Ovary (tissue), 7 donors: ENCODE measurements at regions not wholly inside any gene's neighbourhood (a gene's known extent, or its start where the extent isn't known, plus 50 kb on each side); places are given as distances from the start of the nearest gene placed in this dataset.

Experiments
- DNase-seq, 5 donors: peaks; one replicate each; pipeline ENCODE4 v3.0.0-alpha.2; 2019 to 2020
- H3K27ac ChIP-seq, 2 donors: fragments of 200-600 bp; one replicate each; pipeline versions ENCODE4 v1.5.1 to v1.8.0; 2019 to 2022
- H3K27me3 ChIP-seq: fragments of 200-600 bp; one replicate; pipeline ENCODE4 v1.8.0; 2022
- H3K36me3 ChIP-seq: fragments of 200-600 bp; sonication (generic); one replicate; pipeline ENCODE4 v1.5.1; 2019
- H3K4me1 ChIP-seq: one replicate; pipeline ENCODE4 v1.8.1; 2013; ENCODE audit warnings: mild to moderate bottlenecking, moderate library complexity; ENCODE audit not compliant: insufficient read depth
- H3K4me3 ChIP-seq: fragments of 200-600 bp; sonication (generic); one replicate; pipeline ENCODE4 v1.5.1; 2017
- H3K9me3 ChIP-seq, 2 donors: fragments of 200-600 bp in 1 of 2; sonication (generic) in 1 of 2; one replicate each; pipeline versions ENCODE4 v1.5.1 to v1.8.1; 2013 to 2019; ENCODE audit warnings: mild to moderate bottlenecking in 1 of 2, moderate library complexity in 1 of 2
- CTCF ChIP-seq, 3 donors: fragments of 450-650 bp in 2 of 3; fragments of 200-600 bp in 1 of 3; IDR thresholded peaks; one replicate each; pipeline versions ENCODE4 v1.5.1 to v1.8.0; 2016 to 2022; ENCODE audit warnings: antibody characterized with exemption in 3 of 3, mild to moderate bottlenecking in 1 of 3
- EP300 ChIP-seq: sonication (generic); formaldehyde crosslinking; IDR thresholded peaks from one replicate; pipeline ENCODE4 v1.6.1; 2017; ENCODE audit warnings: antibody characterized with exemption
- POLR2A ChIP-seq: fragments of 450-650 bp; IDR thresholded peaks from one replicate; pipeline ENCODE4 v1.6.1; 2017; ENCODE audit warnings: antibody characterized with exemption, mild to moderate bottlenecking, moderate library complexity
- WGBS, 3 donors: extraction: QIAGEN DNeasy Blood & Tissue Kit in 1 of 3; methylation state at CpG; one replicate each; pipeline versions ENCODE4 v1.1.5 to v1.1.7; 2013 to 2017; 5-methylcytosine and 5-hydroxymethylcytosine counted together
- intact Hi-C, 4 donors: fragments of 100-400 bp; cut with DNase I; formaldehyde crosslinking; loops; one replicate each; pipeline versions ENCODE4 v1.11.0 to v1.15.1; 2022 to 2023
- donor health status: DM: no; HTN: no; CAD: no; lungs with moderate emphysema.
- donor health status: DM: no; HTN: no; CAD: no.
- donor health status: Bipolar disorder and iron deficiency.
- donor health status: DM: no; HTN: no; CAD: no.
- donor health status: DM: yes; HTN: yes; CAD: no.

GRCh38 chr10:33478675-33479125, 144.2 kb upstream of the NRP1 start:
- H3K36me3 ChIP-seq: no peaks in the 10 kb centered on the region
- 85 to 90% (median 89%) methylated on average over 5 of the region's 5 CpGs for WGBS, 3 donors
- H3K27ac ChIP-seq: no peak overlapping the region
- DNase-seq: no peak
- no peaks in the 10 kb centered on the region for H3K4me1 ChIP-seq
- TF ChIP-seq CTCF (IDR thresholded peaks at IDR 0.05) (no peak), EP300 (no peak), POLR2A (no peak)
- H3K4me3 ChIP-seq: no peak overlapping the region
- intact Hi-C loops: no loop called here
- H3K27me3 ChIP-seq: no peaks in the 10 kb centered on the region
- H3K9me3 ChIP-seq: no peaks in the 10 kb centered on the region

- H3K4me3 ChIP-seq: no peak overlapping the region
- H3K27ac ChIP-seq: no peak overlapping the region
- no peak for TF ChIP-seq CTCF (IDR thresholded peaks at IDR 0.05)
- TF ChIP-seq EP300: no peak
- TF ChIP-seq POLR2A: no peak
- no peaks in the 10 kb centered on the region for H3K27me3 ChIP-seq
- intact Hi-C loops: no loop called here
- no peaks in the 10 kb centered on the region for H3K36me3 ChIP-seq
- no peak for DNase-seq
- 40 to 51% (median 47%) methylated on average over 5 of the region's 5 CpGs for WGBS, 3 donors
- no peaks in the 10 kb centered on the region for H3K4me1 ChIP-seq
- no peaks in the 10 kb centered on the region for H3K9me3 ChIP-seq
Measured at GRCh38 chr10:33478089-33478674, 143.7 kb upstream of the NRP1 start.

GRCh38 chr10:33477291-33478088, 143.0 kb upstream of the NRP1 start:
- no peaks in the 10 kb centered on the region for H3K36me3 ChIP-seq
- no peaks in the 10 kb centered on the region for H3K27me3 ChIP-seq
- WGBS, 3 donors: 60 to 67% (median 65%) methylated on average over 7 of the region's 7 CpGs
- H3K27ac ChIP-seq: no peak overlapping the region
- TF ChIP-seq EP300 (no peak), POLR2A (no peak), CTCF (IDR thresholded peaks at IDR 0.05) (no peak)
- intact Hi-C loops: no loop called here
- no peak for DNase-seq
- no peak overlapping the region for H3K4me3 ChIP-seq
- H3K9me3 ChIP-seq: no peaks in the 10 kb centered on the region
- H3K4me1 ChIP-seq: no peaks in the 10 kb centered on the region

- no peak for DNase-seq
- Histone ChIP-seq H3K27me3 (no peaks in the 10 kb centered on the region), H3K9me3 (no peaks in the 10 kb centered on the region), H3K36me3 (no peaks in the 10 kb centered on the region), H3K27ac (no peak overlapping the region), H3K4me1 (no peaks in the 10 kb centered on the region), H3K4me3 (no peak overlapping the region)
- TF ChIP-seq EP300 (no peak), POLR2A (no peak), CTCF (IDR thresholded peaks at IDR 0.05) (no peak)
- intact Hi-C loops: no loop called here
- 93 to 95% (median 93%) methylated on average over 13 of the region's 13 CpGs for WGBS, 3 donors
Measured at GRCh38 chr10:33476757-33477273, 142.3 kb upstream of the NRP1 start.
